ENCODE measurements at regions not wholly inside any gene's neighbourhood (a gene's known extent, or its start where the extent isn't known, plus 50 kb on each side); places are given as distances from the start of the nearest gene placed in this dataset.

DNA sequence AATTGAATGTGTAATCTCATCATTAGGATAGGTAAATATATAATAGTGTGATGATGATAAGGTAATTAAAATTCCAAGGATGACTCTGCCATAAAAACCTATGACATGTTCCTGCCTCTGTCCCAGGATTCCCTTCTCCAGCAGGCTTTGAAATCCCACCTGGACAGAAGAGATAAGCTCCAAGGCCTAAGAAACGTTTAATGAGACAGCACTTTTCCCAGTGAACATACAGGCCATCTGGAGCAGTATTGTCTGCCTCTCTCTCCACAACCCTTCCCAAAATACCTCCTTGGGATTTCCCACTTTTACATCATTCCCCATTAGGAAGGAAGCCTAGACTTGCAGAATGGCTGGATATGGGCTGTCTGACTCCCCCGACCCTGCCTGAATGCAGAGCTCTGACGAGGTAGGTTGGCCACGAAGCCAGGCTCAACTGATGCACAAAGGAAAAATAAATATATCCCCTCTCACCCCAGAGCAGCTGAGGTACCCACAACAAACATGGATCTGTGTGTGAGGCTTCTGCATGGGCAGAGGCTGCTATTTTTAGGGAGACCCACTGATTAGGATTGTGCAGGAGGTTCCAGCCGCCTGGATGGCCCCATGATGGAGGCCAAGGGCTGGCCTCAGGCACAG, 71.0 kb downstream of the TMPRSS5 start:
- peaks cover 0 to 2% (median 0%) of the 10 kb centered on the region in 3 donors for H3K27me3 ChIP-seq (ENCODE audit: insufficient read depth in 3 of 3, low read length in 2 of 3)
- no peak for ATAC-seq
- H3K4me3 ChIP-seq, result no peak overlapping the region
- 63 to 69% (median 63%) methylated on average over 5 of the region's 5 CpGs for WGBS, 3 donors
- intact Hi-C loops (cut with DNase I), result no loop called here
- TF ChIP-seq, protein P1, sequence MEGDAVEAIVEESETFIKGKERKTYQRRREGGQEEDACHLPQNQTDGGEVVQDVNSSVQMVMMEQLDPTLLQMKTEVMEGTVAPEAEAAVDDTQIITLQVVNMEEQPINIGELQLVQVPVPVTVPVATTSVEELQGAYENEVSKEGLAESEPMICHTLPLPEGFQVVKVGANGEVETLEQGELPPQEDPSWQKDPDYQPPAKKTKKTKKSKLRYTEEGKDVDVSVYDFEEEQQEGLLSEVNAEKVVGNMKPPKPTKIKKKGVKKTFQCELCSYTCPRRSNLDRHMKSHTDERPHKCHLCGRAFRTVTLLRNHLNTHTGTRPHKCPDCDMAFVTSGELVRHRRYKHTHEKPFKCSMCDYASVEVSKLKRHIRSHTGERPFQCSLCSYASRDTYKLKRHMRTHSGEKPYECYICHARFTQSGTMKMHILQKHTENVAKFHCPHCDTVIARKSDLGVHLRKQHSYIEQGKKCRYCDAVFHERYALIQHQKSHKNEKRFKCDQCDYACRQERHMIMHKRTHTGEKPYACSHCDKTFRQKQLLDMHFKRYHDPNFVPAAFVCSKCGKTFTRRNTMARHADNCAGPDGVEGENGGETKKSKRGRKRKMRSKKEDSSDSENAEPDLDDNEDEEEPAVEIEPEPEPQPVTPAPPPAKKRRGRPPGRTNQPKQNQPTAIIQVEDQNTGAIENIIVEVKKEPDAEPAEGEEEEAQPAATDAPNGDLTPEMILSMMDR (IDR thresholded peaks at IDR 0.05), result no peak
- no peak for DNase-seq
- H3K27ac ChIP-seq, result no peak overlapping the region
- peaks cover 7% of the 10 kb centered on the region for H3K4me1 ChIP-seq
- no peaks in the 10 kb centered on the region for H3K36me3 ChIP-seq (ENCODE audit: insufficient read depth in 1 of 2, low read depth in 1 of 2)
- no peaks in the 10 kb centered on the region for H3K9me3 ChIP-seq

DNA sequence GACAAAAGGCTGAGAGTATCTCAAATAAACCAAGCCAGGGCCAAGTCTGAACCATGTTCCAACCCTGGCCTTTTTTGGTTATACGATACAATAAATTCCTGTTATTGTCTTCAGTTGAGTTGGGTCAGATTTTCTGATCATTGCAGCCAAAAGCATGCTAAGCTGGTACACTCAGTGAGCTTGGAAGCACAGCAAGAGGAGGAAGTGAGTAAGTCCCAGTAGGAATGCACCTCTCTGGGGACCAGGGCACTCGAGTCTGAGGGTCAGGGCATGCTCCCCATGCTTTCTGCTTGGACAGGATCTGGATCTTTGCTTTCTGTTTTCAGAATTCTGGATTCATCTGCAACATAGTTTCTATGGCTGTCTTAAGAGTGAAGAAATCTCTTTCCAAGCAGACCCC, 73.1 kb downstream of the TMPRSS5 start:
- TF ChIP-seq, protein P1 (IDR thresholded peaks at IDR 0.05), result no peak
- H3K4me3 ChIP-seq, result no peak overlapping the region
- peak overlapping the region; percentile 50 for H3K27ac ChIP-seq
- intact Hi-C loops (cut with DNase I), result no loop called here
- no peaks in the 10 kb centered on the region for H3K36me3 ChIP-seq (ENCODE audit: insufficient read depth in 1 of 2, low read depth in 1 of 2)
- DNase-seq (no peak), ATAC-seq (peak in 1 of 4 donors; percentile 51)
- H3K27me3 ChIP-seq (ENCODE audit: insufficient read depth in 3 of 3, low read length in 2 of 3), result no peaks in the 10 kb centered on the region
- peaks cover 7% of the 10 kb centered on the region for H3K4me1 ChIP-seq
- WGBS, 3 donors, result 41 to 53% (median 43%) methylated on average over 2 of the region's 2 CpGs
- no peaks in the 10 kb centered on the region for H3K9me3 ChIP-seq

DNA sequence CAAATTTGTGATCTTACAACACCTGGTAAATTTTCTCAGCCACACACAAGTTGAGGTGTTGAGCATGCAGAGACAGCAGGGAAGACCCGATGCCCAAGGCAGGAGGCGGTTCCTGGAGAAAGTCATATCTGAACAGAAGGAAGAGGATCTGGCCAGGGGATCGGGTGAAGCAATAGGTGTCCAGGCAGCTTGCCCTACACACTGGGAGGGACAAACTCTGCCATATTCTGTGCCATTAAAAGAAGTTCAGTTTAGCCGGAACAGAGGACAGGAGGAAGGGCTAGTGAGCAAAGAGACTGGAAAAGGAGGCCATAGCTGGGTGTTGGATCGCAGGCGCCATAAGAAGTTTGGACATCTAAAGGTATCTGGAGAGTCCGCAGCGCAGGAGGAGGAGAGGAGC, 76.5 kb downstream of the TMPRSS5 start:
- H3K4me3 ChIP-seq, result no peak overlapping the region
- no peak overlapping the region for H3K27ac ChIP-seq
- no peaks in the 10 kb centered on the region for H3K27me3 ChIP-seq (ENCODE audit: insufficient read depth in 3 of 3, low read length in 2 of 3)
- H3K9me3 ChIP-seq, result no peaks in the 10 kb centered on the region
- intact Hi-C loops (cut with DNase I), result no loop called here
- DNase-seq (no peak), ATAC-seq (no peak)
- H3K4me1 ChIP-seq, result peaks cover 7% of the 10 kb centered on the region
- H3K36me3 ChIP-seq (ENCODE audit: insufficient read depth in 1 of 2, low read depth in 1 of 2), result no peaks in the 10 kb centered on the region
- TF ChIP-seq, protein P1 (IDR thresholded peaks at IDR 0.05), result no peak
- WGBS, 3 donors, result 81 to 90% (median 88%) methylated on average over 8 of the region's 8 CpGs

GRCh38 chr11:113628912-113629311, 77.2 kb downstream of the TMPRSS5 start:
- intact Hi-C loops (cut with DNase I), result no loop called here
- WGBS, 3 donors, result 52 to 63% (median 55%) methylated on average over 2 of the region's 2 CpGs

More at GRCh38 chr11:113628912-113629311, 77.2 kb downstream of the TMPRSS5 start:
- Histone ChIP-seq H3K4me1 (peaks cover 7% of the 10 kb centered on the region), H3K36me3 (ENCODE audit: insufficient read depth in 1 of 2, low read depth in 1 of 2) (no peaks in the 10 kb centered on the region), H3K4me3 (no peak overlapping the region), H3K27me3 (ENCODE audit: insufficient read depth in 3 of 3, low read length in 2 of 3) (no peaks in the 10 kb centered on the region), H3K9me3 (no peaks in the 10 kb centered on the region), H3K27ac (no peak overlapping the region)
- no peak for DNase-seq
- TF ChIP-seq, protein P1 (IDR thresholded peaks at IDR 0.05), result no peak
- no peak for ATAC-seq
